Immature natural killer cell (primary cell): ENCODE measurements at regions not wholly inside any gene's neighbourhood (a gene's known extent, or its start where the extent isn't known, plus 50 kb on each side); places are given as distances from the start of the nearest gene placed in this dataset.

Source experiments
- DNase-seq, 3 donors: peaks; one replicate each; pipeline ENCODE4 v3.0.0; 2022; ENCODE audit warnings: mixed read lengths in 1 of 3
- H3K27ac Mint-ChIP-seq, 6 donors: one replicate each; pipeline ENCODE4 v1.8.0; 2020; ENCODE audit warnings: mixed read lengths in 6 of 6, mild to moderate bottlenecking in 5 of 6, inconsistent platforms in 4 of 6, moderate library complexity in 3 of 6
- H3K27me3 Mint-ChIP-seq, 3 donors: one replicate each; pipeline ENCODE4 v1.8.0; 2020 to 2021; ENCODE audit warnings: low read depth in 3 of 3, mild to moderate bottlenecking in 3 of 3, mixed read lengths in 3 of 3, moderate library complexity in 3 of 3, inconsistent platforms in 1 of 3
- H3K36me3 Mint-ChIP-seq, 3 donors: one replicate each; pipeline ENCODE4 v1.8.0; 2020; ENCODE audit warnings: mixed read lengths in 3 of 3, inconsistent platforms in 2 of 3, mild to moderate bottlenecking in 2 of 3
- H3K4me1 Mint-ChIP-seq, 2 donors: one replicate each; pipeline ENCODE4 v1.8.0; 2020; ENCODE audit warnings: inconsistent platforms in 2 of 2, mild to moderate bottlenecking in 2 of 2, mixed read lengths in 2 of 2, moderate library complexity in 1 of 2
- H3K4me3 Mint-ChIP-seq, 5 donors: one replicate each; pipeline ENCODE4 v1.8.0; 2020; ENCODE audit warnings: mild to moderate bottlenecking in 5 of 5, mixed read lengths in 5 of 5, inconsistent platforms in 3 of 5, moderate library complexity in 3 of 5
- H3K9me3 Mint-ChIP-seq, 6 donors: one replicate each; pipeline ENCODE4 v1.8.0; 2020; ENCODE audit warnings: mild to moderate bottlenecking in 6 of 6, mixed read lengths in 6 of 6, inconsistent platforms in 4 of 6, moderate library complexity in 3 of 6

DNA sequence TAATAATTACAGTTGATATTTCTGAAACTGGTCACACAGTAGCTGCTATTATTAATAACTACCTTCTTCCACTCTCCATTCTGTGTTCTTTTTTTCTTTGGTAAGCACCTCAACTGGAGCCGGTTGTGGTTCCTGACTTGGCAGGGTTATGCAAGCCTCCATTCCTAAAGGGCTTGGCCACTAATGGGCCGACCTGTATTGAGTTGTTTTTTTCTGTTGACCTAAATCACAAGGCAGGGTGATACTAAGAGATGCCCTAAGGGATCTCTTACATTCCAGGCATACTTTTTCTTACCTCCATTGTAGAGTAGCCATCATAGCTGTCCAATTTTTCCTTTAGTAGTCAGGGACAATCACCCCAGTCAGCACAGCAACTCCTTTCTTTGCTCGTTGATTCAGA is 1295.8 kb upstream of the ADGRL3 start:
- H3K9me3 Mint-ChIP-seq, result peaks cover 0 to 32% (median 18%) of the 10 kb centered on the region in 6 donors
- no peaks in the 10 kb centered on the region for H3K36me3 Mint-ChIP-seq
- H3K27ac Mint-ChIP-seq, result no peak overlapping the region
- no peak for DNase-seq
- H3K4me3 Mint-ChIP-seq, result no peak overlapping the region
- no peaks in the 10 kb centered on the region for H3K4me1 Mint-ChIP-seq
- peaks cover 0 to 2% (median 1%) of the 10 kb centered on the region in 3 donors for H3K27me3 Mint-ChIP-seq

DNA sequence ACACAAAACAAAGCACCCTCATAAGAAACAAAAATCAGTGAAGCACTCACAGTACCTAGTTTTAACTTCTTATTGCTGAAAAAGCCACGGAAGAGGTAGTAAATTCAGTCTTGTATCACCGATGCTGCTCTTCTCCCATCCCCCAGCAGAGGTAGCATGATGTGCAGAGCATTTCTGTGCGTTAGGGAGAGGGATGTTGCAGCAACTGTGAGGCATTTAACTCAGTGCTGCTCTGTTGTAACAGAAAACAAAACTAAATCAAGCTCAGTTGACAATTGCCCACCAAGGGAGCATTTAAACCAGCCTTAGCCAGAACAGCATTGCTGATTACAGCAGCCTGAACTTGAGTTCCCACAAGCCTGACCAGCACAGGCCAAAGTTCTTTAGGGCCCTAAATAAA is 1279.7 kb upstream of the ADGRL3 start:
- Mint-ChIP-seq H3K4me3 (no peak overlapping the region), H3K36me3 (no peaks in the 10 kb centered on the region), H3K27me3 (no peaks in the 10 kb centered on the region), H3K9me3 (peaks cover 8 to 55% (median 27%) of the 10 kb centered on the region in 6 donors), H3K27ac (no peak overlapping the region), H3K4me1 (no peaks in the 10 kb centered on the region)
- no peak for DNase-seq

DNA sequence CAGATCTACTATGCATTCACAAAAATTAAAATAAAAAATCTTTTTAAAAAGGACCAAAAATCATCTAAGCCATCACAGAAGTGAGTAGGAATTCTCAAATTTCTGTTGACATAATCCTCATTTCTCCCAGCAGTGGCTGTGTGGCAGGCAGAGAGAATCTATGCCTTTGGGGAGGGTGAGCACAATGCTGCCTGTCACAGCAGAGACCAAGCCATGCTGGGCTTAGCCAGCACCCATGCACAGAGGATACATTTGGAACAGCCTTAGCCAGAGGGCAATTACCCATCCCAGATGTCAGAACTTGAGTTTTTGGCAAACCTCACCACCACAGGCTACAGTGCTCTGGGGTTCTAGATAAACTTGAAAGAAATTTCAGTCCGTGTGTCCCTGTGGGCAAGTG is 1274.8 kb upstream of the ADGRL3 start:
- DNase-seq, result no peak
- Mint-ChIP-seq H3K36me3 (peaks cover 0 to 3% (median 0%) of the 10 kb centered on the region in 3 donors), H3K4me1 (no peaks in the 10 kb centered on the region), H3K27me3 (peaks cover 0 to 1% (median 0%) of the 10 kb centered on the region in 3 donors), H3K4me3 (no peak overlapping the region), H3K27ac (no peak overlapping the region), H3K9me3 (peaks cover 23 to 56% (median 36%) of the 10 kb centered on the region in 6 donors)

DNA sequence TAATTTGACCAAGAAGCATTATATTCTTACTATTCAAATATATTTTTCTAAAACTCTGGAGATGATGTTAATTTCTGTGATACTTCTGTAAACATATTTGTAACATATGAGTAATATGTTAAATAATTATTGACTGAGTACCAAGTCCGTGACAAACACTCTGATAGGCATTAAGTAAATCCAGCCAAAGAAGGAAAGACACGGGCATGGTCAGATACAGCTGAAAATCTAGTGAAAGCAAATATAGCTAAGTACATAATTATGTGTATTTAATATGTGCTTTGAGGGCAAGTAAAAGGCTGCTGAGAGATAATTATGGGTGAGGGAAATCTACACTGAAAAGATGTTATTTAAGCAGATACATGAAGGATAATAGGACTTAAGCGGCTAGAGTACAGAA is 1263.6 kb upstream of the ADGRL3 start:
- DNase-seq, result no peak
- H3K4me1 Mint-ChIP-seq, result no peaks in the 10 kb centered on the region
- no peaks in the 10 kb centered on the region for H3K27me3 Mint-ChIP-seq
- no peaks in the 10 kb centered on the region for H3K36me3 Mint-ChIP-seq
- no peak overlapping the region for H3K4me3 Mint-ChIP-seq
- no peak overlapping the region for H3K27ac Mint-ChIP-seq
- peaks cover 9 to 50% (median 25%) of the 10 kb centered on the region in 6 donors for H3K9me3 Mint-ChIP-seq

DNA sequence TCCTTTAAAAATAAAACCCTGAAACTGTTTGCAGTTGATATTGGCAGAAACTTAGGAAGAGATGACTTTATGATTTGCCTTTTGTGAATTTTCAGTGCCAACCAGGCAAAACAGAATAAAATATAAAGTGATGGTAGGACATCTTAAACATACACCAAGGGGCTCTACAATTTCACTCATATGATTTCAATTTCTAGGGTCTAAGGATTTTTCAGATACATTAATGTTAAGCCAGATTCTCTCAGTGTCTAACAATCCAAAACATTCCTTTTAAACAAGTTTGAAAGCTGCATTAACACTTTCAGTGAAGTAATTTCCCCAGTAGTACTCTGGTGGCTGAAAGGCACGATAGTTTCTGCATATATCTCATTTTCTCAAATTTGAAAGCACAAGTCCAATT is 1262.0 kb upstream of the ADGRL3 start:
- Mint-ChIP-seq H3K9me3 (peaks cover 11 to 55% (median 24%) of the 10 kb centered on the region in 6 donors), H3K4me3 (no peak overlapping the region), H3K36me3 (no peaks in the 10 kb centered on the region), H3K27ac (no peak overlapping the region), H3K4me1 (no peaks in the 10 kb centered on the region), H3K27me3 (no peaks in the 10 kb centered on the region)
- DNase-seq, result no peak

DNA sequence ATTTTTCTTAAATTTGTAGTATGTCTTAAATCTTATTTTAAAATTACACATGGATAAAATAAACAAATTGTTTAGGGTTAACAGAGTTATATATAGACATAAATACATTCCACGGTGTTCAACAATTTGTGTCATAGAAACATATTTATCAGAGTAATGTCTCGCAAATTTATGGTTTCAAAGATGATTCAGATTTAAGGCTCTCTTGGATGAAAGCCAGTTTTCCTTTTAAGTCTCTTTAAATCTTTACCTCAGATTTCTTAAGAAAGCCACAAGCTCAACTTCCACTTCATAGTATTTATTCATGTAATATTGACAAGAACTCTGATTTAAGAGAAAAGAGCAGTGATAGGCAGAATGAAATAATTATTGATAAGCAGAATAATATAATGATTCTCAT is 1254.8 kb upstream of the ADGRL3 start:
- H3K4me1 Mint-ChIP-seq, result no peaks in the 10 kb centered on the region
- no peak overlapping the region for H3K4me3 Mint-ChIP-seq
- DNase-seq, result no peak
- peaks cover 16 to 67% (median 28%) of the 10 kb centered on the region in 6 donors for H3K9me3 Mint-ChIP-seq
- H3K27me3 Mint-ChIP-seq, result peaks cover 0 to 2% (median 0%) of the 10 kb centered on the region in 3 donors
- no peaks in the 10 kb centered on the region for H3K36me3 Mint-ChIP-seq
- no peak overlapping the region for H3K27ac Mint-ChIP-seq

DNA sequence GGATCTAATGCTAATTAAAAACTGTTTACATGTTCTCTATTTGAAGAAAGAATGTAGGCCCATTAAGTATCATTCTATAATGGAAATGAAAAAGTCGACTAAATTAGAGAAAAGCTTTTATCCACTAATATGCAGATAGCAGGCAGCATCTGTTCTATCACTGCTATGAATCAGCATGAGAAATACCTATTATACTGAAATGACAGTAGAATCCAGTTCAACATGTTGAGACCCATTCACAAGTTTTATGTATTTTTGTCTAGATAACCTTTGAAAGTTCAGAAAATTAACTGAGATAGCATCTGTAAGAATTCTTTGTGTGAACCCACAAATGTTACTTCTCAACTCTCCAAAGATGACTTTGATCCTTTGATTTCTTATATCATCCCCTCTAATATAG is 1254.4 kb upstream of the ADGRL3 start:
- DNase-seq, result no peak
- H3K27me3 Mint-ChIP-seq, result peaks cover 0 to 2% (median 0%) of the 10 kb centered on the region in 3 donors
- H3K36me3 Mint-ChIP-seq, result no peaks in the 10 kb centered on the region
- peaks cover 21 to 69% (median 31%) of the 10 kb centered on the region in 6 donors for H3K9me3 Mint-ChIP-seq
- no peak overlapping the region for H3K4me3 Mint-ChIP-seq
- H3K4me1 Mint-ChIP-seq, result no peaks in the 10 kb centered on the region
- H3K27ac Mint-ChIP-seq, result no peak overlapping the region

DNA sequence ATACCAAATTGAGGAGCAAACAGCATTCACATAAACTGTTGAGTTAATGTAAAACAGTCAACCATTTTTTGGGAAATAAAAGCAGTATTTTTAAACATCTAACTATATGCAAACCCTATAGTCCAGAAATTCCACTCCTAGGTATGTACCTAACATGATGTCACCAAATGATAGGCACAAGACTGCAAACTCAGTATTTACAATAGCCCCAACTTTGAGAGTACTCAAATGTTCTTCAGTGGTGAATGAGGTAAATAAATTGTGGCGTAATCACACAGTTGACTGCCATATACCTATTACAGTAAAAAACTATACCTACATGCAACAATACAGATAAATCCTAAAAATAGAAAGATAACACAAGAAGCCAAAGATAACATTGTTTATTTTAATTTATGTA is 1243.8 kb upstream of the ADGRL3 start:
- no peaks in the 10 kb centered on the region for H3K4me1 Mint-ChIP-seq
- H3K27me3 Mint-ChIP-seq, result peaks cover 0 to 5% (median 1%) of the 10 kb centered on the region in 3 donors
- H3K4me3 Mint-ChIP-seq, result no peak overlapping the region
- peaks cover 5 to 47% (median 18%) of the 10 kb centered on the region in 6 donors for H3K9me3 Mint-ChIP-seq
- no peak for DNase-seq
- H3K36me3 Mint-ChIP-seq, result no peaks in the 10 kb centered on the region
- H3K27ac Mint-ChIP-seq, result no peak overlapping the region

DNA sequence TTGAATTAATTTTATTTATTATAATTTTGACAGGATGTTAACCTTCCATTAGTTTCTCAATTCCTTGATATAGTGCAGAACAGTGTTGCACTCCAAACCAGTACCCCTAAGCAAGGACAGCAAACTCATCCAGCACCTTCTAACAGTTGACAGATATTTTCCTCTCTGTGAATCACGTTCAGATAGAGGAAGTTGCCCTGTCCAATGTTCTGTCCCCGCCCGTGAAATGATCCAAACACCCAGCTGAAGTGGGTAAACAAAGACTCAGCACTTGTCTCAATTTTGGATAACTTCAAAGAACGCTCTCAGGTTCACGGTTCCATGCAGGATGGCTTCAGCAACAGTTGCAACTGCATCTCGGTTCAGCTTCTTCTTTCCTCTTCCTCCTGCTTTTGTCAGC is 1240.0 kb upstream of the ADGRL3 start:
- Mint-ChIP-seq H3K36me3 (no peaks in the 10 kb centered on the region), H3K27ac (no peak overlapping the region), H3K4me3 (no peak overlapping the region), H3K27me3 (peaks cover 0 to 3% (median 0%) of the 10 kb centered on the region in 3 donors), H3K4me1 (no peaks in the 10 kb centered on the region), H3K9me3 (peaks cover 5 to 42% (median 21%) of the 10 kb centered on the region in 6 donors)
- no peak for DNase-seq

DNA sequence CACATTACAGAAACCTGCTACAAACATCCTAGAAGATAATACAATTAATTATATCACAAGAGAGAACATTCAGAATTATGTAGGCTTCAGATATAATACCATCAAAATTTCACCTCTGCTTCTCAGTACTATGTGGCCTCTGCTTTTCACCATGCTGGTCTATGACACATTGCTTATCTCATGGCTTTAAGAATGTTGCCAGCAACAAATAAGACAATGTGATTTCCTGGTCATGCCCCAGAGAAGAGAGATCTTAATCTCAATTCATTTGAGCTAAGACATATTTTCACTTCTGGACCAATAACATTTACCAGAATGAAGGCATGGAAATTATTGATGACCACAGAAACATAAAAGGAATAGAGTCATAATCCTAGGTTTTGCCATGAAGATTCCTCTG is 1233.4 kb upstream of the ADGRL3 start:
- Mint-ChIP-seq H3K27ac (no peak overlapping the region), H3K36me3 (no peaks in the 10 kb centered on the region), H3K27me3 (peaks cover 0 to 1% (median 0%) of the 10 kb centered on the region in 3 donors), H3K9me3 (peaks cover 7 to 54% (median 27%) of the 10 kb centered on the region in 6 donors), H3K4me1 (no peaks in the 10 kb centered on the region), H3K4me3 (no peak overlapping the region)
- no peak for DNase-seq

DNA sequence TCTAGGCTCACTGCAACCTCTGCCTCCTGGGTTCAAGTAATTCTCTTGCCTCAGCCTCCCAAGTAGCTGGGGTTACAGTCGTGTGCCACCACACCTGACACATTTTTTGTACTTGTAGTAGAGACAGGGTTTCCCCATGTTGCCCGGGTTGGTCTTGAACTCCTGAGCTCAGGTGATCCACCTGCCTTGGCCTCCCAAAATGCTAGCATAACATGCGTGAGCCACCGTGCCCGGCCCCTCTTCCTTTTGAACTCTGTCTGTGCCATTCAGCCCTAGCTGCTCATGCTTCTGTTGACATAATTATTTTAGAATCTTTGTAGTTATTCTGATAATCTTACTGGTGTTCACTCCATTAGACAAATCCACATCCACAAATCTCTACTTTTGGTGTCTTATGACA is 1231.3 kb upstream of the ADGRL3 start:
- no peaks in the 10 kb centered on the region for H3K4me1 Mint-ChIP-seq
- peaks cover 0 to 1% (median 0%) of the 10 kb centered on the region in 3 donors for H3K27me3 Mint-ChIP-seq
- no peak for DNase-seq
- no peak overlapping the region for H3K27ac Mint-ChIP-seq
- H3K4me3 Mint-ChIP-seq, result no peak overlapping the region
- no peaks in the 10 kb centered on the region for H3K36me3 Mint-ChIP-seq
- H3K9me3 Mint-ChIP-seq, result peaks cover 7 to 44% (median 24%) of the 10 kb centered on the region in 6 donors

DNA sequence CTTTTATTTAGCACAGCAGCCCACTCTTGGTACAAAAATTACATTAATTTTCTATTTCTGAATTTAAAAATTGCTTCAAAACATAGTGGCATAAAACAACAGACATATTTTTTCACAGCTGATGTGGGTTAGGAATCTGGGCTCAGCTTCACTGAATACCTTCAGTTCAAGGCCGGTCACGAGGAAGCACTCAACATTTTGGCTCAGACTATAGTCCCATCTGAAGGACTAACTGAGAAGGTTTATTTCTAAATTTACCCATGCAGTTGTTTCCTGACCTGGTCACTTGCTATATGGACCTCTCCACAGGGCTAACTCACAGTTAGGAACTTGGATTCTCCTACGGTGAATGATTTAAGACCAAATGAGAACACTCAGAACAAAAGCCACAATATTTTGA is 1230.2 kb upstream of the ADGRL3 start:
- no peak for DNase-seq
- H3K27me3 Mint-ChIP-seq, result peaks cover 0 to 1% (median 0%) of the 10 kb centered on the region in 3 donors
- no peaks in the 10 kb centered on the region for H3K36me3 Mint-ChIP-seq
- peaks cover 10 to 44% (median 21%) of the 10 kb centered on the region in 6 donors for H3K9me3 Mint-ChIP-seq
- H3K4me1 Mint-ChIP-seq, result no peaks in the 10 kb centered on the region
- H3K4me3 Mint-ChIP-seq, result no peak overlapping the region
- no peak overlapping the region for H3K27ac Mint-ChIP-seq

DNA sequence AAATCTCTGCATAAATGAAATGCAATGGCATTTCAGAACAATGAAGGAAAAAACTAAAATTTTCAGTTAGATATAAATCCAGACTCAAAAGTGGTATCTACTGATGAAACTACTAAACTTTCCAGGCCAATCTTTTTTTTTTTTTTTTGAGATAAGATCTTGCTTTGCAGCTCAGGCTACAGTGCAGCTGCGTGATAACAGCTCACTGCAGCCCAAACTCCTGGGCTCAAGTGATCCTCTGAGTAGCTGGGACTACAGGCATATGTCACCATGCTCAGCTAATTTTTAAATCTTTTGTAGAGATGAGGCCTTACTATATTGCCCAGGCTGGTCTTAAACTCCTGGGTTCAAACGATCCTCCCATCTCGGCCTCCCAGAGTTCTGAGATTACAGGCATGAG is 1228.2 kb upstream of the ADGRL3 start:
- Mint-ChIP-seq H3K4me1 (no peaks in the 10 kb centered on the region), H3K4me3 (no peak overlapping the region), H3K9me3 (peaks cover 7 to 58% (median 23%) of the 10 kb centered on the region in 6 donors), H3K36me3 (no peaks in the 10 kb centered on the region), H3K27me3 (peaks cover 0 to 1% (median 0%) of the 10 kb centered on the region in 3 donors), H3K27ac (no peak overlapping the region)
- no peak for DNase-seq

DNA sequence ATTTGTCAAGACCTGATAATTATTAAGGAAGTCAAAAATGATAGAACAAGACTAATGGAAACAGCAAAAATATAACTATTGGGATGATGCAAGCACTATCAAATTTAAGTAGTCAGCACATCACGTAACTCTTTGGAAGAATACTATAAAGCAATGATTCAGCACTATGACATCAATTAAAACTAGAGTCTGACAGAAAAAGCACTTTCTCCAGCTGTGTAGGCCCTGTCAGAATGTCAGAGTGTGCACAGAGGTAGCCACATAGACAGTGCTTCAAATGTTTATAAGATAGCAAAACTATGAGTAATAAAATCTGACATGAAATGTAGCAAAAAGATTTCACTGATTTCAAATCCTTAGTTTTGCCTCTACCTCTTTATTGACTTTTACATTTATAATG is 1226.6 kb upstream of the ADGRL3 start:
- Mint-ChIP-seq H3K4me3 (no peak overlapping the region), H3K36me3 (no peaks in the 10 kb centered on the region), H3K27ac (no peak overlapping the region), H3K9me3 (peaks cover 7 to 50% (median 16%) of the 10 kb centered on the region in 6 donors), H3K27me3 (no peaks in the 10 kb centered on the region), H3K4me1 (no peaks in the 10 kb centered on the region)
- DNase-seq, result no peak

DNA sequence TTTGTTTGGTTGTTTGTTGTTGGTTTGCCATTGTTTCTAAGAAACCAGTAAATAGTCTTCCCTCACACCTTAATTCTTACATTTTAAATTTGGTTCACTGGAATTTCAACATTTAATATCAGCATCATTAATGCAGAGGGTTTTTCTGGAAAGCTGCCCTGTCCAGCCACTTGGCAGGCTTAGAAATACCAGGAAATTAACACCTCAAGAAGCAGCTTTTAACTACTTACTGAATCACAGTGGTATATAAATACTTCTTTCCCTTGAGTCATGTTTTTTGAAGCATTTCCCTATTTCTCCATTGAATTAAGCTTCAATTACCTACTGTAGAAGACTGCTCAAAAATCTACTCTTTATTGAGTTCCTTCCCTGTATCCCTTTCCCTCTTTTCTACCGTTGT is 1221.1 kb upstream of the ADGRL3 start:
- Mint-ChIP-seq H3K27ac (no peak overlapping the region), H3K27me3 (no peaks in the 10 kb centered on the region), H3K9me3 (peaks cover 11 to 62% (median 15%) of the 10 kb centered on the region in 6 donors), H3K36me3 (no peaks in the 10 kb centered on the region), H3K4me1 (no peaks in the 10 kb centered on the region), H3K4me3 (no peak overlapping the region)
- DNase-seq, result no peak
